ENCODE measurements at regions not wholly inside any gene's neighbourhood (a gene's known extent, or its start where the extent isn't known, plus 50 kb on each side); places are given as distances from the start of the nearest gene placed in this dataset.
A peak's percentile ranks its signal among the peaks of the same experiment; 100 is the strongest.

GRCh38 chr1:219993554-219994433 lies 52.5 kb downstream of the EPRS1 start:
- no peak overlapping the region for H3K27ac ChIP-seq (ENCODE audit: low read depth, low read length)
- Mint-ChIP-seq H3K4me3 (no peak overlapping the region), H3K27ac (peak overlapping the region; percentile 45), H3K4me1 (peaks cover 15% of the 10 kb centered on the region), H3K36me3 (ENCODE audit: low read depth) (peaks cover 17% of the 10 kb centered on the region), H3K27me3 (ENCODE audit: insufficient read depth) (no peaks in the 10 kb centered on the region), H3K9me3 (no peaks in the 10 kb centered on the region)
- TF ChIP-seq CTCF (conservative IDR thresholded peaks at IDR 0.05), result no peak
- no peak overlapping the region for H3K9ac ChIP-seq (ENCODE audit: extremely low read depth, low read length, poor library complexity, severe bottlenecking)
- no peaks in the 10 kb centered on the region for H3K4me1 ChIP-seq (ENCODE audit: control insufficient read depth, insufficient read depth, low read length)
- no peaks in the 10 kb centered on the region for H3K9me3 ChIP-seq (ENCODE audit: control insufficient read depth, low read length)
- no peak overlapping the region for H3K4me3 ChIP-seq (ENCODE audit: low read length)
- H3K36me3 ChIP-seq (ENCODE audit: control insufficient read depth, insufficient read depth, low read length), result peaks cover 41% of the 10 kb centered on the region
- 94 to 96% methylated on average over 7 to 9 of the region's 9 CpGs for whole genome bisulfite sequencing, 2 experiments (ENCODE audit: insufficient coverage in 1 of 2, insufficient read length in 1 of 2)
- DNase-seq, result no peak
- no peaks in the 10 kb centered on the region for H3K27me3 ChIP-seq (ENCODE audit: control insufficient read depth, insufficient read depth, low read length, poor library complexity, severe bottlenecking)

GRCh38 chr1:219991919-219992318 lies 54.4 kb downstream of the EPRS1 start:
- no peak overlapping the region for H3K4me3 ChIP-seq (ENCODE audit: low read length)
- H3K27ac Mint-ChIP-seq, result no peak overlapping the region
- H3K36me3 Mint-ChIP-seq (ENCODE audit: low read depth), result peaks cover 32% of the 10 kb centered on the region
- H3K27ac ChIP-seq (ENCODE audit: low read depth, low read length), result no peak overlapping the region
- no peaks in the 10 kb centered on the region for H3K9me3 Mint-ChIP-seq
- no peaks in the 10 kb centered on the region for H3K4me1 ChIP-seq (ENCODE audit: control insufficient read depth, insufficient read depth, low read length)
- H3K27me3 Mint-ChIP-seq (ENCODE audit: insufficient read depth), result no peaks in the 10 kb centered on the region
- H3K9ac ChIP-seq (ENCODE audit: extremely low read depth, low read length, poor library complexity, severe bottlenecking), result no peak overlapping the region
- 88 to 90% methylated on average over 1 to 2 of the region's 2 CpGs for WGBS, 2 experiments (ENCODE audit: insufficient coverage in 1 of 2, insufficient read length in 1 of 2)
- no peaks in the 10 kb centered on the region for H3K27me3 ChIP-seq (ENCODE audit: control insufficient read depth, insufficient read depth, low read length, poor library complexity, severe bottlenecking)
- H3K4me1 Mint-ChIP-seq, result peaks cover 15% of the 10 kb centered on the region
- H3K4me3 Mint-ChIP-seq, result no peak overlapping the region
- TF ChIP-seq CTCF (conservative IDR thresholded peaks at IDR 0.05), result no peak
- DNase-seq, result no peak
- H3K9me3 ChIP-seq (ENCODE audit: control insufficient read depth, low read length), result no peaks in the 10 kb centered on the region
- peaks cover 34% of the 10 kb centered on the region for H3K36me3 ChIP-seq (ENCODE audit: control insufficient read depth, insufficient read depth, low read length)

- peaks cover 15% of the 10 kb centered on the region for H3K4me1 Mint-ChIP-seq
- no peaks in the 10 kb centered on the region for H3K27me3 Mint-ChIP-seq (ENCODE audit: insufficient read depth)
- H3K9me3 Mint-ChIP-seq, result no peaks in the 10 kb centered on the region
- Histone ChIP-seq H3K9ac (ENCODE audit: extremely low read depth, low read length, poor library complexity, severe bottlenecking) (no peak overlapping the region), H3K27ac (ENCODE audit: low read depth, low read length) (no peak overlapping the region), H3K4me1 (ENCODE audit: control insufficient read depth, insufficient read depth, low read length) (no peaks in the 10 kb centered on the region), H3K36me3 (ENCODE audit: control insufficient read depth, insufficient read depth, low read length) (peaks cover 34% of the 10 kb centered on the region), H3K27me3 (ENCODE audit: control insufficient read depth, insufficient read depth, low read length, poor library complexity, severe bottlenecking) (no peaks in the 10 kb centered on the region), H3K4me3 (ENCODE audit: low read length) (no peak overlapping the region), H3K9me3 (ENCODE audit: control insufficient read depth, low read length) (no peaks in the 10 kb centered on the region)
- H3K27ac Mint-ChIP-seq, result peak overlapping the region; percentile 28
- no peak for TF ChIP-seq CTCF (conservative IDR thresholded peaks at IDR 0.05)
- H3K4me3 Mint-ChIP-seq, result no peak overlapping the region
- peaks cover 33% of the 10 kb centered on the region for H3K36me3 Mint-ChIP-seq (ENCODE audit: low read depth)
- DNase-seq, result no peak
- WGBS, 2 experiments (ENCODE audit: insufficient coverage in 1 of 2, insufficient read length in 1 of 2), result 72 to 100% methylated on average over 1 to 3 of the region's 3 CpGs
Measured at GRCh38 chr1:219991511-219991810, 54.8 kb downstream of the EPRS1 start.

Data from endodermal cell (in vitro differentiated cells).